Hepatocyte (in vitro differentiated cells): ENCODE measurements at regions not wholly inside any gene's neighbourhood (a gene's known extent, or its start where the extent isn't known, plus 50 kb on each side); places are given as distances from the start of the nearest gene placed in this dataset.

ENCODE experiments used
- DNase-seq: peaks from one replicate; pipeline ENCODE4 v3.0.0-alpha.2; 2016; ENCODE audit warnings: low spot score
- H2AFZ ChIP-seq: fragments of 200-600 bp; sonication (generic); 2 replicates; pipeline ENCODE4 v1.6.0; 2016; ENCODE audit warnings: antibody characterized with exemption, mild to moderate bottlenecking
- H3K27ac ChIP-seq: fragments of 200-600 bp; sonication (generic); 2 replicates; pipeline ENCODE4 v1.5.1; 2016; ENCODE audit warnings: mild to moderate bottlenecking
- H3K27me3 ChIP-seq: fragments of 200-600 bp; sonication (generic); 2 replicates; pipeline ENCODE4 v1.6.1; 2016
- H3K36me3 ChIP-seq: fragments of 200-600 bp; sonication (generic); replicated peaks from 2 replicates; pipeline ENCODE4 v1.5.1; 2016; ENCODE audit warnings: low read depth; ENCODE audit not compliant: insufficient read depth
- H3K4me1 ChIP-seq: fragments of 200-600 bp; sonication (generic); 2 replicates; pipeline ENCODE4 v1.5.1; 2016; ENCODE audit warnings: mild to moderate bottlenecking, moderate library complexity; ENCODE audit not compliant: insufficient read depth
- H3K4me2 ChIP-seq: fragments of 200-600 bp; sonication (generic); 2 replicates; pipeline ENCODE4 v1.6.0; 2016
- H3K4me3 ChIP-seq: fragments of 200-600 bp; sonication (generic); 2 replicates; pipeline ENCODE4 v1.5.1; 2016; ENCODE audit warnings: mild to moderate bottlenecking
- H3K79me2 ChIP-seq: fragments of 200-600 bp; sonication (generic); 2 replicates; pipeline ENCODE4 v1.6.0; 2017; ENCODE audit warnings: mild to moderate bottlenecking
- H3K9me2 ChIP-seq: fragments of 200-600 bp; sonication (generic); replicated peaks from 2 replicates; pipeline ENCODE4 v1.6.0; 2017; ENCODE audit warnings: mild to moderate bottlenecking; ENCODE audit not compliant: insufficient read depth
- H3K9me3 ChIP-seq: fragments of 200-600 bp; sonication (generic); 2 replicates; pipeline ENCODE4 v1.5.1; 2016; ENCODE audit warnings: low read depth, mild to moderate bottlenecking
- H4K20me1 ChIP-seq: fragments of 200-600 bp; sonication (generic); 2 replicates; pipeline ENCODE4 v1.6.0; 2016; ENCODE audit warnings: mild to moderate bottlenecking; ENCODE audit not compliant: insufficient read depth, poor library complexity, severe bottlenecking
- EZH2 ChIP-seq: fragments of 200-600 bp; sonication (generic); IDR thresholded peaks from 2 replicates; pipeline ENCODE4 v1.6.1; 2016; ENCODE audit warnings: antibody characterized with exemption, mild to moderate bottlenecking, borderline replicate concordance
- EZH2phosphoT487 ChIP-seq: fragments of 200-600 bp; sonication (generic); IDR thresholded peaks from one replicate; pipeline ENCODE4 v1.6.1; 2018; ENCODE audit warnings: antibody characterized with exemption, mild to moderate bottlenecking, low read depth, moderate library complexity; ENCODE audit not compliant: unreplicated experiment, severe bottlenecking
- WGBS: methylation state at CpG from one replicate; pipeline ENCODE4 v1.1.6; 2016; ENCODE audit warnings: low lambda C conversion rate; ENCODE audit errors: missing lambda C conversion rate; 5-methylcytosine and 5-hydroxymethylcytosine counted together
- TF ChIP-seq, protein P1 (sequence below): fragments of 200-600 bp; sonication (generic); IDR thresholded peaks from 2 replicates; pipeline ENCODE4 v1.5.1; 2016; ENCODE audit warnings: antibody characterized with exemption, mild to moderate bottlenecking; ENCODE audit not compliant: poor library complexity

DNA sequence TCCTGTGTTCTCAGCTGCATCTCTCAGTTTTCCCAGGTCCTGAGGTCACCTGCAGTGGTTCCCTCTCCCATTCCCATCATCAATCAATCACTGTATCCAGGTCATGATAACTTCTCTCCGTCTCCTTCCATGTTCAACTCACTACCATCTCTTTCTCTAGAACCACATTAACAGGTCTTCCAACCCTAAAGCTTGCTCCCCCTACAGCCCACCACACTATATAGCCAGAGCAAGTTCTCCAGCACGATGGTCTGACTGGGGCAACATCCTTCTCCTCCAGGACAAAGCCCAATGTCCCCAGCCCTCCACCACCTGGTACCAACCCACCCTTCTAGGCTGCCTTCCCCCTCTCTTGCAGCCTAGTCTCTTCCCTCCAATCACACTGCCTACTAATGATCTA, 241.6 kb downstream of the CDK5RAP2 start:
- no peaks in the 10 kb centered on the region for H4K20me1 ChIP-seq
- no peak overlapping the region for H3K27ac ChIP-seq
- TF ChIP-seq EZH2phosphoT487 (no peak), EZH2 (no peak)
- TF ChIP-seq, protein P1, sequence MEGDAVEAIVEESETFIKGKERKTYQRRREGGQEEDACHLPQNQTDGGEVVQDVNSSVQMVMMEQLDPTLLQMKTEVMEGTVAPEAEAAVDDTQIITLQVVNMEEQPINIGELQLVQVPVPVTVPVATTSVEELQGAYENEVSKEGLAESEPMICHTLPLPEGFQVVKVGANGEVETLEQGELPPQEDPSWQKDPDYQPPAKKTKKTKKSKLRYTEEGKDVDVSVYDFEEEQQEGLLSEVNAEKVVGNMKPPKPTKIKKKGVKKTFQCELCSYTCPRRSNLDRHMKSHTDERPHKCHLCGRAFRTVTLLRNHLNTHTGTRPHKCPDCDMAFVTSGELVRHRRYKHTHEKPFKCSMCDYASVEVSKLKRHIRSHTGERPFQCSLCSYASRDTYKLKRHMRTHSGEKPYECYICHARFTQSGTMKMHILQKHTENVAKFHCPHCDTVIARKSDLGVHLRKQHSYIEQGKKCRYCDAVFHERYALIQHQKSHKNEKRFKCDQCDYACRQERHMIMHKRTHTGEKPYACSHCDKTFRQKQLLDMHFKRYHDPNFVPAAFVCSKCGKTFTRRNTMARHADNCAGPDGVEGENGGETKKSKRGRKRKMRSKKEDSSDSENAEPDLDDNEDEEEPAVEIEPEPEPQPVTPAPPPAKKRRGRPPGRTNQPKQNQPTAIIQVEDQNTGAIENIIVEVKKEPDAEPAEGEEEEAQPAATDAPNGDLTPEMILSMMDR: no peak
- H3K27me3 ChIP-seq: peaks cover 3% of the 10 kb centered on the region
- H3K79me2 ChIP-seq: no peaks in the 10 kb centered on the region
- no peaks in the 10 kb centered on the region for H3K4me1 ChIP-seq
- no peaks in the 10 kb centered on the region for H3K36me3 ChIP-seq
- WGBS: 96% methylated on average over 2 of the region's 2 CpGs
- no peak overlapping the region for H2AFZ ChIP-seq
- DNase-seq: no peak
- no peak overlapping the region for H3K4me3 ChIP-seq
- H3K9me3 ChIP-seq: no peaks in the 10 kb centered on the region
- H3K4me2 ChIP-seq: no peak overlapping the region
- no peaks in the 10 kb centered on the region for H3K9me2 ChIP-seq

DNA sequence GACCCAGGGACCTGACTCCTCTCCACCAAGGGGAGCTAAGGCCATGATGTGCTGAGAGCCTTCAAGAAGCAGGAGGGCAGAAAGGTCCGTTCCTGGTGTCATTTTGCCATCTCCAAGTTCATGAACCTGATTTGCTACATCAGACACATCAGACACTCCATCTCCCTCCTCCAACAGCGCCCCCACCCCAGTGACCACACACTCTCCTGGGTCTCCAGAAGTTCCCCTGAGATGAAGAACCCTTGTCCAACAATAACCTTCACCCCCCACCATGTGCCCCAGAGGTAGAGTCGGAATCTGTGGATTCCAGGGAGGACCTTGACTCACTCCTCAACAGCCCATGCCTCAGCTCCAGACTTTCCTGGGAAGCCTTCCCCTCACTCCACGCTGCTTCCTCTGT, 242.8 kb downstream of the CDK5RAP2 start:
- WGBS: 87% methylated on average over 4 of the region's 4 CpGs
- no peak for TF ChIP-seq EZH2phosphoT487
- TF ChIP-seq EZH2: no peak
- TF ChIP-seq, protein P1: no peak
- no peak overlapping the region for H2AFZ ChIP-seq

DNA sequence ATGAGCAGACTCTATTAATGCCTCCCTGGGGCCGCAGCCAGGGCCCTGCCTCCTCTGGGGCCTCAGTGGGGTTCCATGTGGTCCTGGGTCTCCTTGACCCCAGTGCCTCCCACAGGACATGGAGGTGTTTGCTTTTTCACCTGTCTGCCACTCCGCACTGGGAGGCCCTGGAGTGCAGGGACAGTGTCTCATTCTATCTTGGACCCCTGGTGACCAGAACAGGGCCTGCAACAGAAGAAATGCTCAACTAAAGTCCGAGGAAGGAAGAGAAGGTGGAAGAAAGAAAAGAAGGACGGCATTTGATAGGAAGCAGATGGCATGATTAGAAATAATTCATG, 243.2 kb downstream of the CDK5RAP2 start:
- H3K79me2 ChIP-seq: no peaks in the 10 kb centered on the region
- 84% methylated on average over 4 of the region's 4 CpGs for WGBS
- TF ChIP-seq EZH2 (no peak), EZH2phosphoT487 (no peak)
- TF ChIP-seq, protein P1: no peak

More for the DNA sequence above, 242.8 kb downstream of the CDK5RAP2 start:
- Histone ChIP-seq H3K4me1 (no peaks in the 10 kb centered on the region), H3K36me3 (no peaks in the 10 kb centered on the region), H3K9me2 (no peaks in the 10 kb centered on the region), H3K4me2 (no peak overlapping the region), H3K79me2 (no peaks in the 10 kb centered on the region), H3K27me3 (peaks cover 3% of the 10 kb centered on the region), H3K4me3 (no peak overlapping the region), H3K27ac (no peak overlapping the region), H3K9me3 (no peaks in the 10 kb centered on the region), H4K20me1 (no peaks in the 10 kb centered on the region)
- DNase-seq: no peak

DNA sequence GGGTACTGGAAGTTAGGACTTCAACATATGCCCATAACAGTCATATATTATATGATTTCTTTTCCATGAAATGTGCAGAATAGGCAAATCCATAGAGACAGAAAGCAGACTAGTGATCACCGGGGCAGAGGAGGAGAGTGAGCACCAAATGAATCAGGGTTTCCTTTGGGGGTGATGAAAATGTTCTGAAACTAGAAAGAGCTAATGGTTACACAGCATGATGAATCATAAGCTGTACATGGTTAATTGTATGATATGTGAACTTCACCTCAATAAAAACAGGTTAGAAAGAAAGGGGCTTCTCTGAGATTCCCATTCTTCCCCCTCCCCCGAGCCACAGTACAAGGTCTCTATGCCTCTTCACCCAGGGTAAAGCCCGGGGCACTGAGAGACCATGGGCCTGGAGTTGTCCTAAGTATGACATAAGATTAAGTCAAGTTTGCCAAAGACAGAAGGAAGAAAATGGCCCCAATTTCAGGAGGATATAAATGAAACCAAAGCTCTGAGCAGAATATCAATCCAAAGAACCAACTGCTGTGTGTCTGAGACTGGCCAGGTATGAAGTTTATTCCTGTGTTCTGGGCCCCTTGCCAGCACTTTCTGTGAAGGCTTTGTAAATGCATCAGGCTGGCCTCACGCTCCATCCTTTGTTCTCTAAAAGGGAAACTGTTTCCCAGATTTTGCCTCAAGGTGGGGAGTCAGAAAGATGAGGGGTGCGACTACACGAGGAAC, 243.8 kb downstream of the CDK5RAP2 start:
- Histone ChIP-seq H3K36me3 (no peaks in the 10 kb centered on the region), H3K4me1 (no peaks in the 10 kb centered on the region), H3K4me2 (no peak overlapping the region), H3K9me3 (no peaks in the 10 kb centered on the region), H2AFZ (no peak overlapping the region), H4K20me1 (no peaks in the 10 kb centered on the region), H3K79me2 (no peaks in the 10 kb centered on the region), H3K9me2 (no peaks in the 10 kb centered on the region), H3K4me3 (no peak overlapping the region), H3K27ac (no peak overlapping the region), H3K27me3 (peaks cover 3% of the 10 kb centered on the region)
- TF ChIP-seq, protein P1: no peak
- no peak for TF ChIP-seq EZH2
- 69% methylated on average over 6 of the region's 6 CpGs for whole genome bisulfite sequencing
- DNase-seq: no peak

More for the DNA sequence above, 243.2 kb downstream of the CDK5RAP2 start:
- H3K9me2 ChIP-seq: no peaks in the 10 kb centered on the region
- H4K20me1 ChIP-seq: no peaks in the 10 kb centered on the region
- H3K4me3 ChIP-seq: no peak overlapping the region
- H3K27ac ChIP-seq: no peak overlapping the region
- no peaks in the 10 kb centered on the region for H3K9me3 ChIP-seq
- no peak overlapping the region for H3K4me2 ChIP-seq
- no peak overlapping the region for H2AFZ ChIP-seq
- DNase-seq: no peak
- no peaks in the 10 kb centered on the region for H3K4me1 ChIP-seq
- peaks cover 3% of the 10 kb centered on the region for H3K27me3 ChIP-seq
- H3K36me3 ChIP-seq: no peaks in the 10 kb centered on the region
